ENCODE measurements at regions not wholly inside any gene's neighbourhood (a gene's known extent, or its start where the extent isn't known, plus 50 kb on each side); places are given as distances from the start of the nearest gene placed in this dataset.

GRCh38 chr18:4631239-4631638 lies 176.1 kb upstream of the DLGAP1 start:
- TF ChIP-seq, protein P1, sequence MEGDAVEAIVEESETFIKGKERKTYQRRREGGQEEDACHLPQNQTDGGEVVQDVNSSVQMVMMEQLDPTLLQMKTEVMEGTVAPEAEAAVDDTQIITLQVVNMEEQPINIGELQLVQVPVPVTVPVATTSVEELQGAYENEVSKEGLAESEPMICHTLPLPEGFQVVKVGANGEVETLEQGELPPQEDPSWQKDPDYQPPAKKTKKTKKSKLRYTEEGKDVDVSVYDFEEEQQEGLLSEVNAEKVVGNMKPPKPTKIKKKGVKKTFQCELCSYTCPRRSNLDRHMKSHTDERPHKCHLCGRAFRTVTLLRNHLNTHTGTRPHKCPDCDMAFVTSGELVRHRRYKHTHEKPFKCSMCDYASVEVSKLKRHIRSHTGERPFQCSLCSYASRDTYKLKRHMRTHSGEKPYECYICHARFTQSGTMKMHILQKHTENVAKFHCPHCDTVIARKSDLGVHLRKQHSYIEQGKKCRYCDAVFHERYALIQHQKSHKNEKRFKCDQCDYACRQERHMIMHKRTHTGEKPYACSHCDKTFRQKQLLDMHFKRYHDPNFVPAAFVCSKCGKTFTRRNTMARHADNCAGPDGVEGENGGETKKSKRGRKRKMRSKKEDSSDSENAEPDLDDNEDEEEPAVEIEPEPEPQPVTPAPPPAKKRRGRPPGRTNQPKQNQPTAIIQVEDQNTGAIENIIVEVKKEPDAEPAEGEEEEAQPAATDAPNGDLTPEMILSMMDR (IDR thresholded peaks at IDR 0.05), result no peak
- TF ChIP-seq EZH2 (IDR thresholded peaks at IDR 0.05; ENCODE audit: borderline replicate concordance, insufficient read depth, low read depth, low read length, poor library complexity, severe bottlenecking), result no peak

Measured in B cell (primary cell).